Panc1 (cell line): ENCODE measurements at regions not wholly inside any gene's neighbourhood (a gene's known extent, or its start where the extent isn't known, plus 50 kb on each side); places are given as distances from the start of the nearest gene placed in this dataset.

Source experiments
- ATAC-seq: fragments of 200-7000 bp; cut with Tn5 transposase; 2 replicates; pipeline ENCODE4 v1.9.1; 2020; ENCODE audit warnings: mild to moderate bottlenecking, moderate library complexity
- BruUV-seq: library from RNA; stranded (reverse); fragments of 400-500 nt; replicated peaks from 2 replicates; lab custom pipeline; 2021; lab: Mats Ljungman, UMichigan
- CTCF ChIA-PET: fragments of 300-600 bp; sonication (Branson Sonifier 250); formaldehyde crosslinking; loops from one replicate; lab custom pipeline; 2022; ENCODE audit warnings: antibody characterized with exemption; lab: Charles Lee
- POLR2A ChIA-PET: fragments of 300-600 bp; sonication (Branson Sonifier 250); formaldehyde crosslinking; loops from one replicate; lab custom pipeline; 2022; ENCODE audit warnings: antibody characterized with exemption; lab: Charles Lee
- DNase-seq: peaks from one replicate; pipeline ENCODE4 v3.0.0-alpha.2; 2010; ENCODE audit warnings: low read depth, low spot score
- H3K27ac ChIP-seq: 2 replicates; pipeline ENCODE4 v1.5.1; 2011; ENCODE audit warnings: mild to moderate bottlenecking, low read length, inconsistent platforms
- H3K27me3 ChIP-seq: fragments of 200-500 bp; sonication (Bioruptor generic); 2 replicates; pipeline ENCODE4 v1.6.0; 2014; ENCODE audit warnings: low read length, inconsistent platforms; ENCODE audit not compliant: control insufficient read depth, insufficient read depth
- H3K36me3 ChIP-seq: fragments of 200-500 bp; sonication (Bioruptor generic); 2 replicates; pipeline ENCODE4 v1.5.1; 2014; ENCODE audit warnings: inconsistent platforms, mild to moderate bottlenecking, low read length, moderate library complexity; ENCODE audit not compliant: control insufficient read depth, insufficient read depth
- H3K4me1 ChIP-seq: 2 replicates; pipeline ENCODE4 v1.5.1; 2011; ENCODE audit warnings: inconsistent platforms, mild to moderate bottlenecking, low read length, moderate library complexity; ENCODE audit not compliant: control insufficient read depth, insufficient read depth
- H3K4me3 ChIP-seq, 2 experiments: 2 replicates each; pipeline ENCODE4 v1.5.1; 2011 to 2012; ENCODE audit warnings: low read depth in 2 of 2, low read length in 2 of 2, mild to moderate bottlenecking in 2 of 2, inconsistent platforms in 1 of 2, moderate library complexity in 1 of 2
- H3K9me3 ChIP-seq: fragments of 200-500 bp; sonication (Bioruptor generic); 2 replicates; pipeline ENCODE4 v1.5.1; 2014; ENCODE audit warnings: low read depth, mild to moderate bottlenecking, inconsistent platforms, low read length, moderate library complexity; ENCODE audit not compliant: control insufficient read depth, insufficient read depth
- POLR2AphosphoS5 ChIP-seq: IDR thresholded peaks from 2 replicates; pipeline ENCODE4 v1.6.1; 2012; ENCODE audit warnings: mild to moderate bottlenecking, low read depth, low read length, moderate library complexity
- SIN3A ChIP-seq: IDR thresholded peaks from 2 replicates; pipeline ENCODE4 v1.6.1; 2012; ENCODE audit warnings: low read depth, mild to moderate bottlenecking, low read length, moderate library complexity, borderline replicate concordance; ENCODE audit not compliant: insufficient read depth
- TCF7L2 ChIP-seq: IDR thresholded peaks from 2 replicates; pipeline ENCODE4 v1.6.1; 2011; ENCODE audit warnings: mild to moderate bottlenecking, low read depth, low read length, inconsistent platforms
- in situ Hi-C: cut with HindIII; loops from 2 replicates; pipeline ENCODE4 v1.10.0; 2016; ENCODE audit warnings: low sequenced_read_pairs, low pct_unique_long_range_greater_than_20kb
- intact Hi-C: fragments of 100-400 bp; cut with micrococcal nuclease; formaldehyde crosslinking; loops from one replicate; pipeline ENCODE4 v1.10.0; 2022; ENCODE audit not compliant: unreplicated experiment
- TF ChIP-seq, protein P1 (sequence below), 2 experiments: IDR thresholded peaks; 2 replicates each; pipeline ENCODE4 v1.6.1; 2011 to 2012; ENCODE audit warnings: low read depth in 2 of 2, control low read depth in 1 of 2, low read length in 1 of 2, mild to moderate bottlenecking in 1 of 2, moderate library complexity in 1 of 2; ENCODE audit not compliant: insufficient read depth in 1 of 2
- TF ChIP-seq, protein P2 (sequence below): fragments of 450-650 bp; IDR thresholded peaks from 2 replicates; pipeline ENCODE4 v1.5.1; 2017; ENCODE audit warnings: mild to moderate bottlenecking

DNA sequence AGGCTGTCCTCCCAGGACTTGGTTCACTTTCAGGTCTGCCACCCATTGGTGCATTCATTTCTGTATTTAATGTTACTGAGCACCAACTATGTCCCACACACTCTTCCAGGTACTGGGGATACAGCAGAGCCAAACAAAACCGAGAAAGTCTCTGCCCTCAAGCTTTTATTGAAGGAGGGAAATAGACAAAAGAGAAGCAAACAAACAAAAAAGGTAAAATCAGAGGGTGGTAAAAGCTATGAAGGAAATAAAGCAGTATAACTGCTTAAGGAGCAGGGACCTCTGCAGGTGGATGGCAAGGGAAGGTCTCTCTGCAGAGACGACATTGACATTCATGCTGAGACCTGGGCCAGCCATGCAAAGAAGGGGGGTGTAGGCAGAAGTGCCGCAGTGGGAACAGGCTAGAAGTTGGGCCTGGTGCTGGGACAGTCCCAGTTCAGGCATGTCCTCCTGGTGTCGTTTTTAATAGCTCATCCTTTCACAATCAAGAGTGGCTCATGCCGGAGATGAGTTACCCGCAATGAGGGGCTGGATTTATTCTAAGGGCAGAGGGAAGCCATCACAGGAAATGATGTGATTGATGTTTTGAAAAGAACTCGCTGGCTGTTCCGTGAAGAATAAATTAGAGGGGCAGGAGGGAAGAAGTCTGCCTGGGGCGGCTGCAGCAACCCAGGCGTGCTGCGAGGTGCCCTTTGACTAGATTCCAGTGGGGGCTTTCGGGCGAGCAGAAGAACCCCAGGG lies 72.8 kb downstream of the IRF2BPL start:
- ChIA-PET CTCF (interaction anchor here (0.8 to 1.0 kb wide), 2 partner anchors 43 to 67 kb away, joined by 3 to 4 read pairs; no protein-coding TSS in a partner anchor), POLR2A (interaction anchor here (0.8 to 1.2 kb wide), 3 partner anchors 8 to 84 kb away, joined by 3 to 4 read pairs (median 3); no protein-coding TSS in a partner anchor)
- in situ Hi-C loops (no loop called here), intact Hi-C loops (loop anchor here (5.0 kb wide), 2 partner anchors 38 to 112 kb away; no protein-coding TSS in a partner anchor)
- H3K36me3 ChIP-seq = no peaks in the 10 kb centered on the region
- no peaks in the 10 kb centered on the region for H3K27me3 ChIP-seq
- DNase-seq (no peak), ATAC-seq (peak; percentile 8; the same call in 1 of the 2 replicates)
- peaks cover 66% of the 10 kb centered on the region for H3K4me1 ChIP-seq
- TF ChIP-seq, protein P1, sequence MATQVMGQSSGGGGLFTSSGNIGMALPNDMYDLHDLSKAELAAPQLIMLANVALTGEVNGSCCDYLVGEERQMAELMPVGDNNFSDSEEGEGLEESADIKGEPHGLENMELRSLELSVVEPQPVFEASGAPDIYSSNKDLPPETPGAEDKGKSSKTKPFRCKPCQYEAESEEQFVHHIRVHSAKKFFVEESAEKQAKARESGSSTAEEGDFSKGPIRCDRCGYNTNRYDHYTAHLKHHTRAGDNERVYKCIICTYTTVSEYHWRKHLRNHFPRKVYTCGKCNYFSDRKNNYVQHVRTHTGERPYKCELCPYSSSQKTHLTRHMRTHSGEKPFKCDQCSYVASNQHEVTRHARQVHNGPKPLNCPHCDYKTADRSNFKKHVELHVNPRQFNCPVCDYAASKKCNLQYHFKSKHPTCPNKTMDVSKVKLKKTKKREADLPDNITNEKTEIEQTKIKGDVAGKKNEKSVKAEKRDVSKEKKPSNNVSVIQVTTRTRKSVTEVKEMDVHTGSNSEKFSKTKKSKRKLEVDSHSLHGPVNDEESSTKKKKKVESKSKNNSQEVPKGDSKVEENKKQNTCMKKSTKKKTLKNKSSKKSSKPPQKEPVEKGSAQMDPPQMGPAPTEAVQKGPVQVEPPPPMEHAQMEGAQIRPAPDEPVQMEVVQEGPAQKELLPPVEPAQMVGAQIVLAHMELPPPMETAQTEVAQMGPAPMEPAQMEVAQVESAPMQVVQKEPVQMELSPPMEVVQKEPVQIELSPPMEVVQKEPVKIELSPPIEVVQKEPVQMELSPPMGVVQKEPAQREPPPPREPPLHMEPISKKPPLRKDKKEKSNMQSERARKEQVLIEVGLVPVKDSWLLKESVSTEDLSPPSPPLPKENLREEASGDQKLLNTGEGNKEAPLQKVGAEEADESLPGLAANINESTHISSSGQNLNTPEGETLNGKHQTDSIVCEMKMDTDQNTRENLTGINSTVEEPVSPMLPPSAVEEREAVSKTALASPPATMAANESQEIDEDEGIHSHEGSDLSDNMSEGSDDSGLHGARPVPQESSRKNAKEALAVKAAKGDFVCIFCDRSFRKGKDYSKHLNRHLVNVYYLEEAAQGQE (IDR thresholded peaks at IDR 0.05; ENCODE audit: insufficient read depth in 1 of 2, low read depth in 2 of 2, low read length in 1 of 2) = no peak
- TF ChIP-seq SIN3A (no peak), POLR2AphosphoS5 (no peak), TCF7L2 (no peak)
- TF ChIP-seq, protein P2, sequence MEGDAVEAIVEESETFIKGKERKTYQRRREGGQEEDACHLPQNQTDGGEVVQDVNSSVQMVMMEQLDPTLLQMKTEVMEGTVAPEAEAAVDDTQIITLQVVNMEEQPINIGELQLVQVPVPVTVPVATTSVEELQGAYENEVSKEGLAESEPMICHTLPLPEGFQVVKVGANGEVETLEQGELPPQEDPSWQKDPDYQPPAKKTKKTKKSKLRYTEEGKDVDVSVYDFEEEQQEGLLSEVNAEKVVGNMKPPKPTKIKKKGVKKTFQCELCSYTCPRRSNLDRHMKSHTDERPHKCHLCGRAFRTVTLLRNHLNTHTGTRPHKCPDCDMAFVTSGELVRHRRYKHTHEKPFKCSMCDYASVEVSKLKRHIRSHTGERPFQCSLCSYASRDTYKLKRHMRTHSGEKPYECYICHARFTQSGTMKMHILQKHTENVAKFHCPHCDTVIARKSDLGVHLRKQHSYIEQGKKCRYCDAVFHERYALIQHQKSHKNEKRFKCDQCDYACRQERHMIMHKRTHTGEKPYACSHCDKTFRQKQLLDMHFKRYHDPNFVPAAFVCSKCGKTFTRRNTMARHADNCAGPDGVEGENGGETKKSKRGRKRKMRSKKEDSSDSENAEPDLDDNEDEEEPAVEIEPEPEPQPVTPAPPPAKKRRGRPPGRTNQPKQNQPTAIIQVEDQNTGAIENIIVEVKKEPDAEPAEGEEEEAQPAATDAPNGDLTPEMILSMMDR = no peak
- no peaks in the 10 kb centered on the region for H3K9me3 ChIP-seq
- H3K27ac ChIP-seq = peak overlapping the region; percentile 98
- no TSS peak for BruUV-seq
- peak overlapping the region in 1 of 2 experiments; percentile 29; a peak in 2 of 4 replicates for H3K4me3 ChIP-seq

DNA sequence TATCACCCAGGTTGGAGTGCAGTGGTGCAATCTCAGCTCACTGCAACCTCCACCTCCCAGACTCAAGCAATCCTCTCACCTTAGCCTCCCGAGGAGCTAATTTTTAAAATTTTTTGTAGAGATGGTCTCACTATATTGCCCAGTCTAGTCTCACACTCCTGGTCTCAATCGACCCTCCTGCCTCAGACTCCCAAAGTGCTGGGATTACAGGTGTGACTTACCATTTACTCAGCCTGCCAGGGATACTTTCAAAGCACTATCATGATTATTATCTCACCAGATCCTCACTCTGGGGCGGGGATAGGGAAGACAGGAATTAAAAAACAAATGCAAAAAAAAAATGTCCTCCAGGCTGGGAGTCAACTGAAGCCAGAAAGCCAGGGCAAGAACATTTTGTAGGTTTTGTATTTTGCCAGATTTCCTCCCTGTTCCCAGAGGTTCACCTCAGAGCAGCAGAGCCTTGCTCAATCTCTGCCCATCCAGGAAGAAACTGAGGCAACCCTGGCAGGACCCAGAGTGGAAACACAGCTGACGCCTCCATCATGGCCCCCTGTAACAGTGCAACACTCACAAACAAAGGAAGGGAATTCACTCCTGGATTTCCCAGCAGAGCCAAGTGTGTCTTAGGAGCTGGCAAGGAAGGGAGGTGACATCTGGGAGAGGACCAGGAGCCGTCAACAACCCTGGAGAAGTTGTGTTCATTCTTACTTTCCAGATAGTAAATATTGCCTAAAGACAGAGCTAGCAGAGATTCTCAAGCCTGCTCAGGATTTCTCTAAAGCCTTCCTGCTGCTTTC lies 73.9 kb downstream of the IRF2BPL start:
- in situ Hi-C loops (no loop called here), intact Hi-C loops (loop anchor here (5.0 kb wide), 2 partner anchors 37 to 113 kb away; no protein-coding TSS in a partner anchor)
- BruUV-seq = no TSS peak
- Histone ChIP-seq H3K36me3 (no peaks in the 10 kb centered on the region), H3K4me1 (peaks cover 69% of the 10 kb centered on the region), H3K4me3 (no peak overlapping the region), H3K27me3 (no peaks in the 10 kb centered on the region), H3K9me3 (no peaks in the 10 kb centered on the region), H3K27ac (peak overlapping the region; percentile 98)
- ChIA-PET CTCF (no interaction called here), POLR2A (interaction anchor here (0.7 to 0.8 kb wide), 2 partner anchors 9 to 33 kb away, joined by 3 to 4 read pairs; no protein-coding TSS in a partner anchor)
- ATAC-seq (no peak), DNase-seq (no peak)
- TF ChIP-seq, protein P1 (IDR thresholded peaks at IDR 0.05; ENCODE audit: insufficient read depth in 1 of 2, low read depth in 2 of 2, low read length in 1 of 2) = no peak
- TF ChIP-seq TCF7L2 (no peak), SIN3A (no peak), POLR2AphosphoS5 (no peak)
- TF ChIP-seq, protein P2 = no peak
